GM06990 (cell line): ENCODE measurements at regions not wholly inside any gene's neighbourhood (a gene's known extent, or its start where the extent isn't known, plus 50 kb on each side); places are given as distances from the start of the nearest gene placed in this dataset.
"Not testable (repeated sequence)": the region's sequence is repeated elsewhere in the genome, so short reads cannot be mapped to it uniquely, and the experiment has no call there.

ENCODE experiments used
- DNase-seq: peaks from one replicate; pipeline ENCODE4 v3.0.0-alpha.2; 2011; ENCODE audit not compliant: insufficient read length; ENCODE audit errors: extremely low read depth
- H3K27me3 ChIP-seq: replicated peaks from 2 replicates; pipeline ENCODE4 v1.6.0; 2011; ENCODE audit warnings: low read length; ENCODE audit not compliant: control insufficient read depth, insufficient read depth
- H3K36me3 ChIP-seq: 2 replicates; pipeline ENCODE4 v1.5.1; 2011; ENCODE audit warnings: low read length; ENCODE audit not compliant: control insufficient read depth, insufficient read depth
- H3K4me3 ChIP-seq: replicated peaks from 2 replicates; pipeline ENCODE4 v1.5.1; 2011; ENCODE audit warnings: low read depth, mild to moderate bottlenecking, control low read depth, low read length
- TF ChIP-seq, protein P1 (sequence below): IDR thresholded peaks from 2 replicates; pipeline ENCODE4 v1.5.1; 2011; ENCODE audit warnings: low read length, control low read depth, mild to moderate bottlenecking, inconsistent platforms; ENCODE audit not compliant: insufficient read depth, poor library complexity, severe bottlenecking

DNA sequence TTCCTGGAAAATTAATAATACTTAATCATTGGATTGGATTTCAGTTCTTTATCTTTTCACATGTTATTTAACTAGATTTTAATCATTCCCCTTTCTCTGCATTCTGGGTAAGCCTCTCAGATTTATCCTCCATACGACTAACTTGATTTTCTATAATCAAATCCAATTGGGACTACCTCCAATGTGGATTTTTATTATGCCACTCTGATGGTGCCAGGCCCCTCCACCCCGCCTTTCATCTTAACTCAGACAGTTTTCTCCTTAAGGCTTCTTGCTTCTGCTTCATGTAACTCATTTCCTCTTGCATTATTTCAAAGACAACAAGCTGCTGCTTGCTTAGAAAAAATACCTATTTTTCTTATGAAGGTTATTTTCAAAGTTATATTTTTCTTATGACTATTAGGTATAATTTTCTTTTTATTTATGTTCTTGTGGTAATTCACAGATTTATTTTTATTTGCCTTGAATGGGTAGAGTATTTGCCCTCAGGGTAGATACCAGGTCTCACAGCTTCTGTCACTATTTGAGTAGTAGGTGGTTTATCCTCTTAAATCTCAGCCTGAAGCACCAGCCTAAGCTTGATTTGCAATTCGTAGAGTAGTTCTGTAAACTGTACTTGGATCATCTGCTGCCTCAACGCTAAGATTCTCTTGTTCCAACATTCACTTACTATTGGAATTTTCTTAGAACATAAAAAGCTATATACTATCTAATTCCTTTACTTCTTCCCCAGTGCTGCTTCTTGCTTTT is 659.0 kb upstream of the ARRDC3 start:
- TF ChIP-seq, protein P1, sequence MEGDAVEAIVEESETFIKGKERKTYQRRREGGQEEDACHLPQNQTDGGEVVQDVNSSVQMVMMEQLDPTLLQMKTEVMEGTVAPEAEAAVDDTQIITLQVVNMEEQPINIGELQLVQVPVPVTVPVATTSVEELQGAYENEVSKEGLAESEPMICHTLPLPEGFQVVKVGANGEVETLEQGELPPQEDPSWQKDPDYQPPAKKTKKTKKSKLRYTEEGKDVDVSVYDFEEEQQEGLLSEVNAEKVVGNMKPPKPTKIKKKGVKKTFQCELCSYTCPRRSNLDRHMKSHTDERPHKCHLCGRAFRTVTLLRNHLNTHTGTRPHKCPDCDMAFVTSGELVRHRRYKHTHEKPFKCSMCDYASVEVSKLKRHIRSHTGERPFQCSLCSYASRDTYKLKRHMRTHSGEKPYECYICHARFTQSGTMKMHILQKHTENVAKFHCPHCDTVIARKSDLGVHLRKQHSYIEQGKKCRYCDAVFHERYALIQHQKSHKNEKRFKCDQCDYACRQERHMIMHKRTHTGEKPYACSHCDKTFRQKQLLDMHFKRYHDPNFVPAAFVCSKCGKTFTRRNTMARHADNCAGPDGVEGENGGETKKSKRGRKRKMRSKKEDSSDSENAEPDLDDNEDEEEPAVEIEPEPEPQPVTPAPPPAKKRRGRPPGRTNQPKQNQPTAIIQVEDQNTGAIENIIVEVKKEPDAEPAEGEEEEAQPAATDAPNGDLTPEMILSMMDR: no peak
- DNase-seq: no peak
- Histone ChIP-seq H3K36me3 (no peaks in the 10 kb centered on the region), H3K27me3 (no peaks in the 10 kb centered on the region), H3K4me3 (no peak overlapping the region)

DNA sequence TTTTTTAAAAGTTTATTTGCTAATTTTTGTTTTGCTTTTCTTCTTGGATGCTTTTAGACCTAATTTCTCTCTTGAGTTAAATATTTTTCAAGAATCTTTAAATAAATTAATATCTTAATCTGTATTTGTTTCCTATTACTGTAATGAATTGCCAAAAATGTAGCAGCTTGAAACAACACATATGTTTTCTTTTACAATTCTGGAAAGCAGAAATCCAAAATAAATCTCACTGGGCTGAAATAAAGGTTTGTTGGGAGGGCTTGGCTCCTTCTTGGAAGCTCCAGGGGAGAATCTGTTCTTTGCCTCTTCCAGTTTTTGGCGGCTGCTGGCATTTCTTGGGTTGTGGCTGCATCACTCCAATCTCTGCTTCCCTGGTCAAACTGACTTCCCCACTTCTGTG is 658.1 kb upstream of the ARRDC3 start:
- Histone ChIP-seq H3K36me3 (no peaks in the 10 kb centered on the region), H3K27me3 (no peaks in the 10 kb centered on the region), H3K4me3 (no peak overlapping the region)
- TF ChIP-seq, protein P1: no peak
- DNase-seq: no peak

DNA sequence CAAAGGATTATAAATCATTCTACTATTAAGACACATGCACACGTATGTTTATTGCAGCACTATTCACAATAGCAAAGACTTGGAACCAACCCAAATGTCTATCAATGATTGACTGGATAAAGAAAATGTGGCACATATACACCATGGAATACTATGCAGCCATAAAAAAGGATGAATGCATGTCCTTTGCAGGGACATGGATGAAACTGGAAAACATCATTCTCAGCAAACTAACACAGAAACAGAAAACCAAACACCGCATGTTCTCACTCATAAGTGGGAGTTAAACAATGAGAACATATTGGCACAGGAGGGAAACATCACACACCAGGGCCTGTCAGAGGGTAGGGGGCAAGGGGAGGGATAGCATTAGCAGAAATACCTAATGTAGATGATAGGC is 646.7 kb upstream of the ARRDC3 start:
- H3K36me3 ChIP-seq, DNase-seq, H3K4me3 ChIP-seq, H3K27me3 ChIP-seq: not testable (repeated sequence)

DNA sequence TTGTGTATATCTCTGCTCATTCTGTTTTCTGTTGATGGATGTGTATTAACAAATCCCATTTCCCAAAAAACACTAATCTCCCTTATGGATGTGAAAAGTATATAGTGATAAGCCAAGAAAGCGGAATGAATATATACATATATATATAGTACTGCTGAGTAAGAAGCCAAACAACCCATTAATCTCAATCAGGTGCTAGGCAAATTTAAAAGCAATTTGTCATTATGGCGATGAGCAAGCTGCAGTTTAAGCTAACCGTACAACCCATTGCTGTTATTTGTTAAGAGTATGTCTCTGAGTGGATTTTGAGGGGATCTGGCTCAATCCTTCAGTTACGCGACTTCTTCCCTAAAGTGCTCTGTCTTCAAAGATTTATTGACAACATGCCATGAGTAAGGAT is 640.4 kb upstream of the ARRDC3 start:
- Histone ChIP-seq H3K36me3 (no peaks in the 10 kb centered on the region), H3K27me3 (no peaks in the 10 kb centered on the region), H3K4me3 (no peak overlapping the region)
- TF ChIP-seq, protein P1: no peak
- no peak for DNase-seq

DNA sequence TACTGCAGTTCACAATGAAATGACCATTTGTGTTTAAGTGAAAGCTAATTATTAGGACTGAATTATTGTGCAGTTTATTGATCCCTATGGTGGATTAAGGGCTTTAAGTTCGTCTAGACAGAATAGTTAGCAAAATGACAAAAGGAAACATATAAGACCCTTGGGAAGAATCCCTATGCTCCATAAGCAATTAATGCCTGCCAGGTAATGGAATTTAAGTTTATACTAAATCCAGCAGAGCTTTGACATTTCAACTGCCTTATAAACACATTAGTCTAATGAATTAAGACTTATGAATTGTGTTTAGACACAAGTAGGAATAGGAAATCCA is 640.0 kb upstream of the ARRDC3 start:
- no peaks in the 10 kb centered on the region for H3K36me3 ChIP-seq
- TF ChIP-seq, protein P1: no peak
- no peak overlapping the region for H3K4me3 ChIP-seq
- no peaks in the 10 kb centered on the region for H3K27me3 ChIP-seq
- no peak for DNase-seq

DNA sequence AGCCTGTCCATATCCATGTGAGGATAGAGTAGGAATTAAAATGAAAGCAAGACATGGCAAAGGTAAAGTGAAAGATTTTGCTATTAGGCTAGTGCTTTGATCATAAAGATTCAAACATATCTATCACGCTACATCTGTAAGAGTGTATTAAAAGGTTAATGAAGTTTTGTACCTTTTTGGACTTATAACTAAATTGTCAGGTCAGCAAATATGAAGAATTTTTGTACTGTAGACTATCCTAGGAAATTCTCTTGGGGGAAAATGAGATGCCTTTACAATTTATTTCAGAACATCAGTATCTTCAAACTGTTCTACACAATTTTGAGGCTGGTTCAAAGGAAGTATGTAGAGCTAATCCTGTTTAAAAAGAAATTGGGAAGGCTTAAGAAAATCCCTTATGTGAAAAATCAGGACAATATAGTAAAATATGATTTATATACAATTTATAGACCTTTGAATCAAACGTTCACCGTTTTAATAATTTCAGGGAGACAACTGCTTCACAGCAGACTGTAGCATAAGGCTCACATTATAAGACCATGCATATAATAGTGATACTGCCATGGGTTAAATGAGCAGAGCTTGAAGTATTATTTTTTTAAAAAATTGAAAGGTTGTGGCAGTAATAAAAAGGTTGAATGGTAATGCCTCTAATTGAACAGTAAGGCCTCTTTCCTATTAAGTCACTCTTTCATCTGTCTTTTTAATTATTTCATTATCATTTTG is 639.5 kb upstream of the ARRDC3 start:
- TF ChIP-seq, protein P1: no peak
- Histone ChIP-seq H3K36me3 (no peaks in the 10 kb centered on the region), H3K27me3 (no peaks in the 10 kb centered on the region)

More for the DNA sequence above, 639.5 kb upstream of the ARRDC3 start:
- H3K4me3 ChIP-seq: no peak overlapping the region
- DNase-seq: no peak
